NCI-H82 treated with DMSO at 0.1 percent for 48 hours (cell line): ENCODE measurements at regions not wholly inside any gene's neighbourhood (a gene's known extent, or its start where the extent isn't known, plus 50 kb on each side); places are given as distances from the start of the nearest gene placed in this dataset.

Experiments used
- DNase-seq: peaks from one replicate; lab custom pipeline; 2025; ENCODE audit not compliant: unreplicated experiment; lab: John Stamatoyannopoulos, UW

DNA sequence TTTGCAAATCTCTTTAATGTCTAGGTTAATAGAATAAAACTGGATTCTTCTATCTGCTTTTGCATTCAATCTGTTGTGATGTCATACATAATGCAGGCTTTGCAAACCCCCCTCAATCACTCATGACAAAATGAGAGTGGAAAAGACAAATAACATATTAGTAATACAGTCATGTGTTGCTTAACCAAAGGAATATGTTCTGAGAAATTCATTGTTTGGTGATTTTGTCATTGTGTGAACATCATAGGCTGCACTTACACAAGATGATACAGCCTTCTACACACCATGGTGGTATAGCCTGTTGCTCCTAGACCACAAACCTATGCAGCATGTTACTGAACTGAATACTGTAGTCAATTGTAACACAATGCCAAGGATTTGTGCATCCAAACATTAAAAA, 87.3 kb upstream of the SEC61G start:
- DNase-seq: no peak

DNA sequence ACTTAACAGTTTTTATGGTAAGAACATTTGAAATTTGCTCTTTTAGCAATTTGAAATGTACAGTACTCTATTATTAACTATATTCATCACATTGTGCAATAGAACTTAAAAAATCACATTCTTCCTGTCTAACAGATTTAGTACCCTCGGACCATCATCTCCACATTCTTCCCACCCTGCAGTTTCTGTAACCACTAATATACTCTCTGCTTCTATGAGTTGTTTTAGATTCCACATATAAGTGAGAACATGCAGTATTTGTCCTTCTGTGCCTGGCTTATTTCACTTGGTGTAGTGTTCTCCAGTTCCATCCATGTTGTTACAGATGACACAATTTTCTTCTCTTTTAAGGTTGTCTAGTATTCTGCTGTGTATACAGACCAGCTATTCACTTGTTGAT, 88.9 kb upstream of the SEC61G start:
- no peak for DNase-seq

DNA sequence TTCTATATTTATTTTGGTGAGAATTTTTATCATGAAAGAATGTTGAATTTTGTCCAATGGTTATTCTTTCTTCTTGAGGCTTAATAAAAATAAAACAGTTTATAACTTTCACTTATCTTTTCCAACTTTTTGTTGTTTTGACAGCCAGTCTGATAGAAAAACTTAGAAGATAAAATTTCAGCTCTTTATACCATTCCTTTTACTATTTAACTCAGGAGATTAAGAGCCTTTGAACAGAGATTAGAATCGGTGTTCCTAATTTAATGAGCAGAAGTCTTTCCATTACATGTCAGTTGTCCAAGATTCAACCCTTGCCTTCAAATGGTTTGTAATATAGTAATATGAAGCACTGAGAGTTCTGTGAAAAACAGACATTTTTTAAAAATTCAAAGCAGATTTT, 97.8 kb upstream of the SEC61G start:
- DNase-seq: no peak

DNA sequence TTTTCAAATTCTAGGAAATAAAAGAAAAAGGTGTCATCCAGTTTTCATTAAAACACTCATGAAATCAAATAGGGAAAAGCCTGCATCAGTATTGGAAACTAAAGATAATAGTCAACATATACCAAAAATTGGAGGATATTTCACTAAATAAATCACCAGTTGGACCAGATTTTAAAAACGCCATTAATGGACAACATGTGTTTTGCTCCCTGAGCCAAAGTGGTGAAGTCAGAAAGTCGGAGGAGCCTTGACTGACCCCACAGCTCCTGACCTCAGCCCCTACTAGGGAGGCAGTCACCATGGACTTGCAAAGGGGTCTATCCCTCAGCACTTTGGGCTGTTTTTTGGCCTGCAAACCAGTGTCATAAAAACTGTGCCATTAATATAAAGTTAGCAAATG, 98.3 kb upstream of the SEC61G start:
- no peak for DNase-seq

DNA sequence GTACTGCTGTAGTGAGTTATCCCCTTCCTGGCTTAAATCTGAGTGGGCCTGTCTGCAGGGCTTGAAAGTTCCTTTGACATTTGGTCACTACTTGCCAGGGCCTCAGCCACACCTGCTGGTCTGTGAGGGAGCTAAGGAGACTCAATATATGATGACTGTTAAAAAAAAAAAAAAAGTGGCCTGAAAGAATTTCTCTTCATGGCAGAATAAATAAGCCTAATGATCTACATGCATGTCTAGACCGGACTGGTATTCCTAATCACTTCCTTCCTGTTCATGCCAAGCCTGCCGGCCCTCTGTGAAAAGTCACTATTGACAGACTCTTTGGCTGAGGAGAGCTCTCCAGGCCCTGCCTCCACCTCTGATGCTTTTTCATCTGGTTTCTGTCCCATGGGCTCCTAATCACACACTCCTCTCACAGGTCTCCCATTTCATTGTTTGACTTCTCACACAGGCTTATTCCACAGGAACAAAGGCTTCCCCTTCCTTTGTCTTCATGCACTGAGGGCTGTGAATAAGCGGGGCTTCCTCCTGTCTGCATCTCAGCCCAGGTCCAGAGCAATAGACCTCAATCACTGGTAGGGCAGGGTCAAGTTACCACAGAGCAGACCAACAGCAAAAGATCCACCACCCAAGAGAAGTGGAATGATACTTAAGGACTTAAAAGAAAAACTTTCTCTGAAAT, 99.1 kb upstream of the SEC61G start:
- DNase-seq: no peak

DNA sequence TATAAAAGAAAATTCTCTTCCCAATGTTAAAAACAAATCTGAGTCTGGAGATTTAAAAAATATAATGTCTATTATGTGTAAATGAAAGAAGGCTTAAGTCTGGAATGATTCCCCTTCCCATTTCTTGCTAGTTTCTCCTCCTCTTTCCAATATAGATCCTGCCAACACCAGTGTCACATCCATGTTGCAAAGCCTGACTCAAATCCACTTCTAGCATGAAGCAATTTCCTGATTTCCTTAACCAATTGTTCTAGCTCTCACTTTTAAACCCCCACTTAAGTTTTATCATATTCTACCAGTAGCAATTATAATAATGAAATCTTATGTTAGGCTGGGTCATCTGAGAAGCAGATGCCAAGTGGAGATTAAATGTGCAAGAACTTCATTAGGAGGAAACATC, 100.1 kb upstream of the SEC61G start:
- no peak for DNase-seq

DNA sequence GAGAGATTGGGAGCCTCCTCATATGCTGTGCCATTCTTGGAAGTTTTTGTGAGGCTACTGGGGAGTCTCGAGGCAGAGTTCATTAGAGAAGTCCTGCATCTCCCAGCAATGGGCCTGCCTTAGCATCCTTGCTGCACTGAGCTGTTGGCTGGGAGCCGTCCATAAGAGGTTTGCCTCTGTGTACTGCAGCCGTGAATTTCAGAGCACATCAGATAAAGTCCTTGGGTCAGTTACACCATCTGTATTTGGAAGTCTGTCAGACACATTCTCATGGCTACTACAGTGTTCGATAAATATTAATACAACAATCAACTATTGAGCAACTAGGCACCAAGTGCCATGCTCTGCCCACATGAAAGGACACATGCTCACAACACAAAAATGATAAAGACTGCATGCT, 100.5 kb upstream of the SEC61G start:
- no peak for DNase-seq

DNA sequence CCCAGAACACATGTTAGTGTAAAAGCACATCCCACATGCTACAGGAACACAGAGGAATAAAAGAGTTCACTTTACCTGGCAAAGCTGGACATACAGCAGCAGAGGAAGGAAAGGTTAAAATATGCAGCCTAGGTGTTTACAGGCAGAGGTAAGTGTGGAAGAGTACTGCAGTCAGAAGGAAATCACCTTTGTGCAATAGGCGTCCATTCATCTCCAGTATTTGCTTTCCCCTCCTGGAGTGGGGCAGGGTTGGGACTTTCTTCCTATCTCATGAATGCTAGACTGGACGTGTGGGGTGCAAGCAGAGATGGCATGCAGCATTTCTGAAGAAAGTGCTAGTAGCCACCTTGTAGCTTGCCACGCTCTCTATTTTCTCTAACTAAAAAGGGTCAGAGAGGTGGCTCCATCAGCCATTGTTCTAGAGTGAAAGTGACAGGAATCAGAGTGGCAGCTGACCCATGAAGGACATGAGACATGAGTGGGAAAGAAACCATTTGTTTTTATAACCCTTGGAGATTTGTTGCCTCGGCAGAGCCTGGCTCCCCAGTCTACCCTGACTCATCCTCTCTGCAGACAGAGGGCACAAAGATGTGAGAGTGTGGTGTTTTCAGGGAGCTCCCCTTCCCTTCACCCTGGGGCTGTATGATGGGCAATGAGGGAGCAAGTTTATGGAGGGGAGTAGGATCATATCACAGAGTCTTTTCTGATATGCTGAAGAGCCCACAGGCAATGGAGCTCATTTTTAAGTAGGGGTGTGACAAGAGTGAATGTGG, 101.2 kb upstream of the SEC61G start:
- no peak for DNase-seq

DNA sequence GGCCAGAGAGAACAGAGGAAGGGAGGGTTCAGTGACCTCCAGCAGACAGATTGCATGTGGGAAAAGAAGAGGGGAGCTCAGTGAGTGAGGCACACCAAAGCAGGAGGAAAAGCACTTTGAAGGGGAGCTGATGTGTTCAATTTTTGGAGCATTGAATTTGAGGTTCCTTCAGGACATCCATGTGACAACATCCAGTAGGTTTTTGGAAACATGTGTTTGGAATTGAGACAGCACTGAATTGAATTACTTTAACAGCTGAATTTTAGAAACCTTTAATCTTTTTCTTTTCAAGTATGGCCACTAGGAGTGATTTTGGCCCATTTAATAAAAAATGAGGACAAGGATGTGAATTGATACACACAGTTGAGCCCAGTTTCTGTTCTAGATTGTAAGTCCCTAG, 101.8 kb upstream of the SEC61G start:
- no peak for DNase-seq

DNA sequence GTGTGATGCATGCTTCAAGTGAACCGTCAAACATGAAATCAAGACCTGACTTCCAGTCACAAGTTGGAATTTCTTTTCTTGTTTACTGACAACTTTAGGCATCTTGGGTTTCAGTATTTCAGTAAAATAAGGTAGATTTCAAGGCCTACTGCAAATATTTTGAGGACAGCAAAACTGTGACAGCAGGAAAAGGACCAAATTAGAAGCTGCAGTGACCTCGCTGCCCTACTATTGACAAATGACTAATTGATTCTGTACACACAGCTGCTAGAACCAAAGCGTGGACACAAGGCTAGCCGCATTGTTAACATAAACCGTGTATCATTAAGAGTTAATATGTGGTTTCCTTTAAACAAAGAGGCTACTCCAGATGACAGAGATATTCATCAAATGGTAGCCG, 105.7 kb upstream of the SEC61G start:
- DNase-seq: no peak

DNA sequence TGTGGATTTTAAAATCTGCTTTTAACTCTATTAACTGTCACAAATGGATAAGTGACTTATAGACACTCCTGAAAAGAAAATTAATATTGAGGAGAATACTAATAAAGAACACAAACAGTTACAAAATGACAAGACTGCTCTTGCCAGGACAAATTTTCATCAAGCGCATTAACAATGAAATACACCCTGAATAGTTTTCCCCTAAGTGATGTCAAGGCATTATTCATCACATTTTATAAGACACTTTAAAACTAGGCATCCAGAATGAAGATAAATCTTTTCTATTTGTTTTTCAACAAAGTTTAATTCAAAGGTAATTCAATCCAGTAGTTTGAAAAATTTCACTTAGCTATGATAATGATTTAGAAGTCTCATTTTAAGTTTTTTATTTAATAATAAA, 110.5 kb upstream of the SEC61G start:
- no peak for DNase-seq

DNA sequence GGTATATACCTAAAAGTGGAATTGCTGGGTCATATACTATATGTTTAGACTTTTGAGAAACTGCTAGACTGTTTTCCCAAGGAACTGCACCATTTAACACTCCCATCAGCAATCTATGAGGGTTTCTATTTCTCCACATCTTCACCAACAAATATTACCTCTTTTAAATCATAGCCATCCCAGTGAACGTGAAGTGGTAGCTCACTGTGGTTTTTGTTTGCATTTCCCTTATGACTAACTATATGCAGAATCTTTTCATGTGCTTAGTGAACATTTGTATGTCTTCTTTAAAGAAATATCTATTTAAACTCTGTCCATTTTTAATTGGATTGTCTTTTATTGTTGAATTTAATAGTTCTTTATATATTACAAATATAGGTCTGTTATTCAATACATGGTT, 115.8 kb upstream of the SEC61G start:
- no peak for DNase-seq

DNA sequence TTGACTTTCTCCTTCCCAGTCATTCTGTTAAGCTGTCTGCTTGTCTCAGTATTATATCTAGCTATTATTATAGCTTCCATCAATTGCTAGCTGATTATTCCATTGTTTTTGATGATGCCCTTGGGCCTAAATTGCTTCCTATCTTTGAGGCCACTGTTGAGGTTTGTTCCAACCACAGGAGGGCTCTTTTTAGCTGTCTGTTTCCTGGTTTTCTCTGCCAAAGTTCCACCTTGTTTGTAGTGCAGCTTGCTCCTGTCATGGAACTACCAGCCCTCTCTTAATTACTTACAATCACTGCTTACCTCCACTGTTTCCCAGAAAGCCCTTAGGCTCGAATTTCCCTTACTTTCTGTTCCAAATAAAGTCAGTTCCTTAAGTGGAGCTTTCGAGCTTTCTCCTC, 118.7 kb upstream of the SEC61G start:
- no peak for DNase-seq

DNA sequence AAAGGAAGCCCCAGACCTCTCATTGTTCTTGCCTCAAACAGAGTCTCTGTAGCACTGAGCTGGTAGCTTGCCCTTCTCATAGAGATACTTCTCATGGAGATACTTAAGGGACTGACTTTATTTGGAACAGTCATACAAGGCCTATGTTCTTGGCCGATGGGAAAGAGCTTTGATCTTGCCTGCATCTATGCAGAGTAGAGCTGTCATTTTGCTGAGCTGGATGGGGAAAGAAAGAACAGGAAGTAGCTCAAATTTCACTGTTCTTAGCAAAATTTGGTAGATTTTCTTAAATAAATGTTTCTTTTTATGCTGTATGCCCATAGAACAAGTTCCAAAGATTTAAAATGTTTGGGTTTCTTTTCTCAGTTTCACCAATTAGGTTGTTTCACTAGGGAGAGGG, 119.3 kb upstream of the SEC61G start:
- DNase-seq: no peak

DNA sequence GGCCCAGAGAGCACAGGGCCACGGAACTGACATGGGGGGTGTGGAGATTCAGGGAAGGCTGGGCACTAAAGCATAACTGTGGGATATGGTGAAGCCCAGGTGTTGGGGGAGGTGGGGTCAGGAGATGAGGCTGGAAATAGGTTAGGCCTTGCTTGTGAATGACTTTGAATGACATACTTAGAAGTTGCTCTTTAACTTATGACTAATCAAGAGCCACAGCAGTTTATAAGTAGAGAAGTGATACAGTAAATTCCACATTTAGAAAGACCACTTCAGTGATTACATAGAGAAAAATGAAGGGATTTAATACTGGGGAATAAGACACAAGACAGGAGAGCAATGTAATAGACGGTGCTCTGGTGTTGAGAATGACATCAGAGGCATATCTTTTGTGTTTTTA, 120.8 kb upstream of the SEC61G start:
- DNase-seq: no peak

DNA sequence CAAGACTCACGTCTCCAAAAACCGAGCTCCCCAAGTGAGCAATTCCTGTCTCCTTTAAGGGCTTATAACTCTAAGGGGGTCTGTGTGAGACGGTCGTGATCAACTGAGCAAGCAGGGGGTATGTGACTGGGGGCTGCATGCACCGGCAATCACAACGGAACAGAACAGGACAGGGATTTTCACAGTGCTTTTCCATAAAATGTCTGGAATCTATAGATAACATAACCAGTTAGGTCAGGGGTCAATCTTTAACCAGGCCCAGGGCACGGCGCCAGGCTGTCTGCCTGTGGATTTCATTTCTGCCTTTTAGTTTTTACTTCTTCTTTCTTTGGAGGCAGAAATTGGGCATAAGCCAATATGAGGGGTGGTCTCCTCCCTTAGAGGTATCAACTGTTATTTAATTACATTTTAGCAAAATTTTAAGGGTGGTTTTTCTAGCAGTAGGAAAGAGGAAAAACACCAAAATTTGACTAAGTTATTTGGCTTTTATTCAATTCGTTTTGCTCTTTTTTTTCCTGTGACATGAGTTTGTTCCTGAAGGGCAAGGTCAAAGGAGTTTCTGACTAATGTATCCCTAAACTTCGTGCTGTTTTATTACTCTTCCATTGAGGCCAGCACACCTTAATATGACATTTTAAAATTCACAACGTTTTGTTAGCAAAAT, 121.4 kb upstream of the SEC61G start:
- no peak for DNase-seq

DNA sequence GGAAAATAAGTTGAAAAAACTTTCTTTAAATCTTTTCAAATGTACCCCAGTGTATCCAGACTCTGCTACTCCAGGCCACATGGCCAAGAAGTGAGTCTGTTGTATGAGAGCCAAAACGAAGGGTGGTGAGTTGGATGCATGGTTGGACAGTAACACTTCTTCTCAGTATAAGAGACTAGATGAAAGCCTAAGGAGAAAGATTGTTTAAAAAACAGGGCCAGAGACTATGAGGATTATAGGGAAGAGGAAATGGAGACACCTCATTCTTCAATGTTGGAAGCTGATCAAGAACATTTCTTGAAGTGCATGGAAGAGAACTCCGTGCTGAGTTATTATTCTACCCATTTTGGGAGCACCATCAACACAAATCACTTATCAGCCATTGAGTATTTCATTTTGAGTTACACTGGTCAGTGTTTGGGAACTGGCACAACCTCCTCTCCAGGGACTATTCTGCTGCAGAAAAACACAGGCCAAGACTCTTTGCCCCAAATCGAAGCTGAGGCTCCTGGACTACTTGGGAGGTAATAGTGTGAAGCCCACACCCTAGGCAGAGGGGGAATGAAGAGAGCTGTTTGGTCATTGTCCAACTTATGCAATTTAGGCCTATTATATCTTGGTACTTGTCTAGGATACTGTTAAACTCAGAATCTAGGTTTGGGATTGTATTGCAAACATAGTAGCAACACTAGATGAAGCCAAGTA, 123.0 kb upstream of the SEC61G start:
- no peak for DNase-seq

DNA sequence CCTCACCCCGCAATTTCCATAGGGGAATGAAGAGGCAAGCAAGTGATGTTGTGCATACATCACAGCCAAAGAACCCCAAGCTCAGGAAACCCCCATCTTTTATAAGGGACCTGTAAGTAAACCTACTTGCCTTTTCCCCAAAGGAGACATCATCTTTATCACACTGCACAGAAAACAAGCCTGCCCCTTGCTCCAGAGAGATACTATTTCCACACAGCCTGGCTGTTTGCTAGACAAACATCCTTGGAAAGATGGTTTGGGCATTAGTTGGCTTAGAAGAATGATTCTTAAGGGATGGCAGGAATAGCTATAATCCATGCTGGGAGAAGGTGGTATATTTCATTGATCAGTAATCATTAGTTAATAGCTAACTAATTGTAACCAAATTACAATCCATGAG, 123.7 kb upstream of the SEC61G start:
- no peak for DNase-seq

DNA sequence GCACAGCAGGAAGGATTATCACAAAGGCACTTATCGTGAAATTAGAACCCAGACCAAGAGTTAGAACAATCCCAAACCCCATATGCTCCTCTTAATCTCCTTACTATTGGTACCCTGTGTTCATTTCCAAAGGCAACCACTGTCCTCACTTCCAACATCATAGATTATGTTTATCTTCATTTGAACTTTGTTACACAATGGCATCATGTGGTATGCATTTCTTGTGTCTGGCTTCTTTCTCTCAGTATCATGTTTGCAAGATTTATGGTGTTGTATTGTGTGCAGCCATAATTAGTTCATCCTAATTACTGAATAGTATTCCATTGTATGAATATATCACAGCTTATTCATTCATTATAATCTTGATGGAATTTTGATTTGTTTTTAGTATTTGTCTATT, 124.6 kb upstream of the SEC61G start:
- no peak for DNase-seq

DNA sequence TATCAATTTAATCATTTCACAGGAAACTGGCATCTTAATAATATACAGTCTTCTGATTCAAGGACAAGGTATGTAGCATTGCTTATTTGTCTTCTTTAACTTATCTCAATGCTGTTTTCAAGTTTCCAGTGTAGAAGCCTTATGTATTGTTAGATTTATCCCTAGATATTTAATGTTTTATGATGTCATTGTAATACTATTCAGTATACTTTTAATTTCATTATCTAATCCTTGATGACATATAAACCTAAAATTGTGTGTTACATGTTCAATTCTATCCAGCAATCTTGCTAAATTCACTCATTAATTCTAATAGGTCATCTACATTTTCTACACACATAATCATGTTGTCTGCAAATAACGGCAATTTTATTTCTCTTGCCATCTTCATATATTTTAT, 126.3 kb upstream of the SEC61G start:
- DNase-seq: no peak

DNA sequence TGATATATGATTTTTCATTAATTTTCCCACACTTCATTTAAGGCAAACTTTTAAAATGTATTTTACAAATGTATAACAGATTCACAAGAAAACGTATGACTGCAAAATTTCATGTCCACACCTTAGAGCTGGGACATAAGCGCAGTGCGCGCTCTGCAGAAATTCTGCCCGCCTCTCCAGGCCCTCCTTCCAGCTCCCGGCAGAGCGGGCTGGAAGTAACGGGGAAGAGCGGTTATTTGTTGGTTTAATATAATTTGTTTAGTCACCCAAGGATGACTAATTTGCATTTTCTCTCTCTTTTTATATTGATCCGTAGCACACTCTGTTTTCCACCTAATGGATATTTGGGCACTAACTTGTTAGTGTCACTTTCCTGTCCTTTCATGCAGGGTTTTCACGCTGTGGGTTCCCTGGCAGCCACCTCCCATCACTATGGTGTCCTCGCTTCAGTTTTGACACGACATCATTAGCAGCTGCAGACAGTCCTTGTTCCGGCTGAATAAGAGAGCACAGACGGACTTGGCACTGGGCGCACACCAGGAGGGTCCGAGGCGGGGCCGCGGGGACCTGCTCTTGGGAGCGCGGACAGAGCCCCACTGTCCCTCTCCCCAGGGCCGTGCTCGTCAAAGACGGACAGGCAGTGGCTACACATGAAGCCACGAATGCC, 129.2 kb upstream of the SEC61G start:
- no peak for DNase-seq
